Mononuclear cell (primary cell): ENCODE measurements at regions not wholly inside any gene's neighbourhood (a gene's known extent, or its start where the extent isn't known, plus 50 kb on each side); places are given as distances from the start of the nearest gene placed in this dataset.

Experiments used
- H3K27me3 ChIP-seq: 2 replicates; pipeline ENCODE4 v1.6.0; 2011; ENCODE audit warnings: low read length, control low read depth; ENCODE audit not compliant: insufficient read depth
- H3K4me1 ChIP-seq: 2 replicates; pipeline ENCODE4 v1.5.1; 2011; ENCODE audit warnings: mild to moderate bottlenecking, low read length, control low read depth; ENCODE audit not compliant: insufficient read depth
- H3K4me3 ChIP-seq: 2 replicates; pipeline ENCODE4 v1.5.1; 2011; ENCODE audit warnings: mild to moderate bottlenecking, low read length, moderate library complexity
- H3K9me3 ChIP-seq: 2 replicates; pipeline ENCODE4 v1.5.1; 2011; ENCODE audit warnings: low read depth, mild to moderate bottlenecking, control low read depth, low read length

- no peaks in the 10 kb centered on the region for H3K4me1 ChIP-seq
- peaks cover 6% of the 10 kb centered on the region for H3K27me3 ChIP-seq
- H3K9me3 ChIP-seq: no peaks in the 10 kb centered on the region
- H3K4me3 ChIP-seq: no peak overlapping the region
Measured at GRCh38 chr11:19332476-19332875, 91.7 kb upstream of the E2F8 start.

GRCh38 chr11:19330416-19330815, 89.7 kb upstream of the E2F8 start:
- Histone ChIP-seq H3K4me3 (no peak overlapping the region), H3K27me3 (peaks cover 6% of the 10 kb centered on the region), H3K4me1 (no peaks in the 10 kb centered on the region), H3K9me3 (no peaks in the 10 kb centered on the region)

GRCh38 chr11:19329970-19330369, 89.2 kb upstream of the E2F8 start:
- Histone ChIP-seq H3K27me3 (peaks cover 6% of the 10 kb centered on the region), H3K9me3 (no peaks in the 10 kb centered on the region), H3K4me3 (no peak overlapping the region), H3K4me1 (no peaks in the 10 kb centered on the region)

- H3K4me3 ChIP-seq: no peak overlapping the region
- peaks cover 3% of the 10 kb centered on the region for H3K27me3 ChIP-seq
- no peaks in the 10 kb centered on the region for H3K9me3 ChIP-seq
- no peaks in the 10 kb centered on the region for H3K4me1 ChIP-seq
Measured at GRCh38 chr11:19328586-19329311, 88.0 kb upstream of the E2F8 start.

GRCh38 chr11:19327280-19327679, 86.5 kb upstream of the E2F8 start:
- Histone ChIP-seq H3K4me1 (no peaks in the 10 kb centered on the region), H3K4me3 (no peak overlapping the region), H3K9me3 (no peaks in the 10 kb centered on the region), H3K27me3 (peaks cover 6% of the 10 kb centered on the region)

- peaks cover 13% of the 10 kb centered on the region for H3K27me3 ChIP-seq
- H3K4me1 ChIP-seq: no peaks in the 10 kb centered on the region
- no peaks in the 10 kb centered on the region for H3K9me3 ChIP-seq
Measured at GRCh38 chr11:19326499-19326898, 85.8 kb upstream of the E2F8 start.

GRCh38 chr11:19323502-19323901, 82.8 kb upstream of the E2F8 start:
- H3K27me3 ChIP-seq: peaks cover 20% of the 10 kb centered on the region
- H3K4me1 ChIP-seq: no peaks in the 10 kb centered on the region
- no peak overlapping the region for H3K4me3 ChIP-seq
- H3K9me3 ChIP-seq: no peaks in the 10 kb centered on the region

More at GRCh38 chr11:19326499-19326898, 85.8 kb upstream of the E2F8 start:
- no peak overlapping the region for H3K4me3 ChIP-seq

- H3K27me3 ChIP-seq: peaks cover 20% of the 10 kb centered on the region
- no peaks in the 10 kb centered on the region for H3K9me3 ChIP-seq
- no peak overlapping the region for H3K4me3 ChIP-seq
Measured at GRCh38 chr11:19321351-19321750, 80.6 kb upstream of the E2F8 start.

GRCh38 chr11:19320827-19321226, 80.1 kb upstream of the E2F8 start:
- H3K27me3 ChIP-seq: peaks cover 20% of the 10 kb centered on the region
- no peaks in the 10 kb centered on the region for H3K9me3 ChIP-seq
- no peaks in the 10 kb centered on the region for H3K4me1 ChIP-seq
- H3K4me3 ChIP-seq: no peak overlapping the region

More at GRCh38 chr11:19321351-19321750, 80.6 kb upstream of the E2F8 start:
- no peaks in the 10 kb centered on the region for H3K4me1 ChIP-seq

GRCh38 chr11:19316434-19316833, 75.7 kb upstream of the E2F8 start:
- peaks cover 8% of the 10 kb centered on the region for H3K27me3 ChIP-seq
- no peaks in the 10 kb centered on the region for H3K9me3 ChIP-seq
- no peak overlapping the region for H3K4me3 ChIP-seq
- no peaks in the 10 kb centered on the region for H3K4me1 ChIP-seq

- Histone ChIP-seq H3K9me3 (no peaks in the 10 kb centered on the region), H3K4me3 (no peak overlapping the region), H3K4me1 (no peaks in the 10 kb centered on the region), H3K27me3 (peaks cover 3% of the 10 kb centered on the region)
Measured at GRCh38 chr11:19315511-19315910, 74.8 kb upstream of the E2F8 start.

GRCh38 chr11:19313140-19313539, 72.4 kb upstream of the E2F8 start:
- Histone ChIP-seq H3K4me1 (no peaks in the 10 kb centered on the region), H3K9me3 (no peaks in the 10 kb centered on the region), H3K4me3 (no peak overlapping the region), H3K27me3 (no peaks in the 10 kb centered on the region)

GRCh38 chr11:19311308-19312030, 70.7 kb upstream of the E2F8 start:
- Histone ChIP-seq H3K27me3 (no peaks in the 10 kb centered on the region), H3K4me1 (no peaks in the 10 kb centered on the region), H3K4me3 (no peak overlapping the region), H3K9me3 (no peaks in the 10 kb centered on the region)

- no peak overlapping the region for H3K4me3 ChIP-seq
- no peaks in the 10 kb centered on the region for H3K4me1 ChIP-seq
- no peaks in the 10 kb centered on the region for H3K9me3 ChIP-seq
- H3K27me3 ChIP-seq: no peaks in the 10 kb centered on the region
Measured at GRCh38 chr11:19307498-19307897, 66.8 kb upstream of the E2F8 start.

- Histone ChIP-seq H3K9me3 (no peaks in the 10 kb centered on the region), H3K4me1 (no peaks in the 10 kb centered on the region), H3K27me3 (no peaks in the 10 kb centered on the region), H3K4me3 (no peak overlapping the region)
Measured at GRCh38 chr11:19306179-19306944, 65.6 kb upstream of the E2F8 start.
